IMR-90 (cell line): ENCODE measurements at regions not wholly inside any gene's neighbourhood (a gene's known extent, or its start where the extent isn't known, plus 50 kb on each side); places are given as distances from the start of the nearest gene placed in this dataset.

ENCODE experiments used
- ATAC-seq: fragments of 200-7000 bp; cut with Tn5 transposase; 2 replicates; pipeline ENCODE4 v1.9.1; 2020; ENCODE audit warnings: low read depth, mild to moderate bottlenecking, moderate library complexity
- BruUV-seq: library from RNA; stranded (reverse); fragments of 400-500 nt; replicated peaks from 2 replicates; lab custom pipeline; 2021; lab: Mats Ljungman, UMichigan
- CTCF ChIA-PET: fragments of 300-600 bp; formaldehyde crosslinking; extraction: SDS; loops from one replicate; lab custom pipeline; 2021; ENCODE audit warnings: antibody characterized with exemption; lab: Yijun Ruan, JAX
- POLR2A ChIA-PET: fragments of 300-600 bp; sonication (Branson Sonifier 250); formaldehyde crosslinking; loops from one replicate; lab custom pipeline; 2022; ENCODE audit warnings: antibody characterized with exemption; ENCODE audit not compliant: unreplicated experiment; lab: Charles Lee
- DNase-seq: peaks from one replicate; pipeline ENCODE4 v3.0.0; 2013
- H2AFZ ChIP-seq: replicated peaks from 2 replicates; pipeline ENCODE3; 2013; ENCODE audit warnings: low read length, mild to moderate bottlenecking; ENCODE audit not compliant: poor library complexity
- H2AK5ac ChIP-seq: 2 replicates; pipeline ENCODE4 v1.6.1; 2013; ENCODE audit warnings: low read depth, low read length, inconsistent platforms
- H2AK9ac ChIP-seq: replicated peaks from 2 replicates; pipeline ENCODE3; 2013; ENCODE audit warnings: mild to moderate bottlenecking, low read depth, low read length, moderate library complexity; ENCODE audit not compliant: poor library complexity
- H2BK120ac ChIP-seq: 2 replicates; pipeline ENCODE4 v1.6.1; 2013; ENCODE audit warnings: low read depth, low read length, inconsistent platforms
- H2BK15ac ChIP-seq: 3 replicates; pipeline ENCODE4 v1.6.1; 2013; ENCODE audit warnings: low read depth, low read length, inconsistent platforms
- H2BK20ac ChIP-seq: 2 replicates; pipeline ENCODE4 v1.6.1; 2013; ENCODE audit warnings: low read depth, mild to moderate bottlenecking, inconsistent platforms, low read length, moderate library complexity
- H2BK5ac ChIP-seq: 2 replicates; pipeline ENCODE4 v1.6.1; 2013; ENCODE audit warnings: mild to moderate bottlenecking, low read depth, low read length, inconsistent platforms; ENCODE audit not compliant: poor library complexity, severe bottlenecking
- H3K14ac ChIP-seq: replicated peaks from 2 replicates; pipeline ENCODE4 v1.6.1; 2013; ENCODE audit warnings: low read depth, low read length, inconsistent platforms
- H3K18ac ChIP-seq: 2 replicates; pipeline ENCODE4 v1.6.1; 2013; ENCODE audit warnings: low read depth, low read length, control low read depth
- H3K23ac ChIP-seq: 2 replicates; pipeline ENCODE4 v1.6.1; 2013; ENCODE audit warnings: low read depth, low read length, inconsistent platforms
- H3K27ac ChIP-seq: 2 replicates; pipeline ENCODE4 v1.5.1; 2013; ENCODE audit warnings: mild to moderate bottlenecking, control low read depth, low read length; ENCODE audit not compliant: insufficient read depth
- H3K27me3 ChIP-seq: 2 replicates; pipeline ENCODE4 v1.6.1; 2013; ENCODE audit warnings: low read length; ENCODE audit not compliant: control insufficient read depth, insufficient read depth
- H3K36me3 ChIP-seq: 2 replicates; pipeline ENCODE4 v1.6.1; 2013; ENCODE audit warnings: low read length, mixed read lengths; ENCODE audit not compliant: control insufficient read depth, insufficient read depth
- H3K4ac ChIP-seq: 2 replicates; pipeline ENCODE4 v1.6.1; 2013; ENCODE audit warnings: low read depth, low read length, inconsistent platforms
- H3K4me1 ChIP-seq: 2 replicates; pipeline ENCODE4 v1.6.1; 2013; ENCODE audit warnings: low read length, mixed read lengths; ENCODE audit not compliant: control insufficient read depth, insufficient read depth
- H3K4me2 ChIP-seq: 2 replicates; pipeline ENCODE4 v1.6.1; 2013; ENCODE audit warnings: low read depth, mild to moderate bottlenecking, control low read depth, low read length, moderate library complexity
- H3K4me3 ChIP-seq: 2 replicates; pipeline ENCODE4 v1.5.1; 2013; ENCODE audit warnings: low read depth, mild to moderate bottlenecking, control low read depth, low read length, moderate library complexity; ENCODE audit not compliant: insufficient read depth
- H3K56ac ChIP-seq: 2 replicates; pipeline ENCODE4 v1.6.1; 2013; ENCODE audit warnings: low read length, inconsistent platforms; ENCODE audit not compliant: insufficient read depth; ENCODE audit errors: extremely low read depth
- H3K79me1 ChIP-seq, 2 experiments: 2 replicates each; pipeline ENCODE4 v1.6.1; 2013; ENCODE audit warnings: low read length in 2 of 2, inconsistent platforms in 1 of 2, low read depth in 1 of 2
- H3K9ac ChIP-seq: 2 replicates; pipeline ENCODE4 v1.6.1; 2013; ENCODE audit warnings: low read depth, low read length, control low read depth
- H3K9me1 ChIP-seq: 2 replicates; pipeline ENCODE4 v1.6.1; 2013; ENCODE audit warnings: low read length, inconsistent platforms; ENCODE audit not compliant: insufficient read depth
- H3K9me3 ChIP-seq: 2 replicates; pipeline ENCODE4 v1.6.1; 2013; ENCODE audit warnings: low read length; ENCODE audit not compliant: control insufficient read depth, insufficient read depth
- H4K20me1 ChIP-seq: 2 replicates; pipeline ENCODE4 v1.6.1; 2013; ENCODE audit warnings: low read length, inconsistent platforms; ENCODE audit not compliant: insufficient read depth
- H4K5ac ChIP-seq: 2 replicates; pipeline ENCODE4 v1.6.1; 2013; ENCODE audit warnings: mild to moderate bottlenecking, low read depth, low read length, control low read depth
- H4K8ac ChIP-seq, 2 experiments: 2 replicates each; pipeline ENCODE4 v1.6.1; 2013; ENCODE audit warnings: low read depth in 2 of 2, low read length in 2 of 2, control low read depth in 1 of 2, inconsistent platforms in 1 of 2
- H4K91ac ChIP-seq: 2 replicates; pipeline ENCODE4 v1.6.1; 2013; ENCODE audit warnings: low read depth, low read length, inconsistent platforms; ENCODE audit not compliant: insufficient read depth
- BHLHE40 ChIP-seq: fragments of 150-350 bp; IDR thresholded peaks from 2 replicates; pipeline ENCODE4 v1.6.1; 2016; ENCODE audit warnings: mild to moderate bottlenecking, low read depth, low read length
- CEBPB ChIP-seq: IDR thresholded peaks from 2 replicates; pipeline ENCODE4 v1.6.1; 2012; ENCODE audit warnings: low read depth, low read length, improper control_type of control experiment
- MAFK ChIP-seq: IDR thresholded peaks from 2 replicates; pipeline ENCODE4 v1.6.1; 2012; ENCODE audit warnings: low read depth, low read length, improper control_type of control experiment
- SMC3 ChIP-seq: fragments of 150-350 bp; IDR thresholded peaks from 2 replicates; pipeline ENCODE4 v1.6.1; 2016; ENCODE audit warnings: low read depth, mild to moderate bottlenecking, antibody characterized with exemption, low read length, moderate library complexity
- WGBS, 2 experiments: methylation state at CpG; one replicate each; pipeline versions ENCODE4 v1.1.5 to v1.1.7; 2013; ENCODE audit warnings: missing lambda C conversion rate in 2 of 2; ENCODE audit not compliant: insufficient read length in 1 of 2; ENCODE audit errors: extremely low coverage in 2 of 2; 5-methylcytosine and 5-hydroxymethylcytosine counted together
- dilution Hi-C: fragments of 300-500 bp; cut with HindIII; formaldehyde crosslinking; loops from one replicate; pipeline ENCODE4 v1.14.3; 2018; ENCODE audit warnings: low sequenced_read_pairs; ENCODE audit not compliant: unreplicated experiment
- in situ Hi-C: fragments of 300-500 bp; cut with MboI; formaldehyde crosslinking; loops from 3 replicates; pipeline ENCODE4 v1.14.3; 2019; ENCODE audit warnings: low sequenced_read_pairs, inconsistent platforms, mixed read lengths
- intact Hi-C: fragments of 100-400 bp; cut with micrococcal nuclease; formaldehyde crosslinking; loops from 2 replicates; pipeline ENCODE4 v1.10.0; 2022
- TF ChIP-seq, protein P1 (sequence below): fragments of 150-350 bp; IDR thresholded peaks from 2 replicates; pipeline ENCODE4 v1.6.1; 2017; ENCODE audit warnings: mild to moderate bottlenecking, antibody characterized with exemption, low read length, low read depth
- TF ChIP-seq, protein P2 (sequence below): conservative IDR thresholded peaks from 2 replicates; pipeline ENCODE4 v1.5.1; 2012; ENCODE audit warnings: mild to moderate bottlenecking, low read depth, low read length, improper control_type of control experiment

- Histone ChIP-seq H3K4me3 (no peak overlapping the region), H4K8ac (no peak overlapping the region), H3K4me1 (no peaks in the 10 kb centered on the region), H3K18ac (no peak overlapping the region), H4K91ac (no peak overlapping the region), H2AK5ac (no peak overlapping the region), H2AFZ (no peak overlapping the region), H3K27ac (no peak overlapping the region), H2BK15ac (no peak overlapping the region), H4K20me1 (no peaks in the 10 kb centered on the region), H3K56ac (no peak overlapping the region), H3K36me3 (no peaks in the 10 kb centered on the region), H3K27me3 (peaks cover 4% of the 10 kb centered on the region; the same call in 1 of the 2 replicates), H2BK20ac (no peak overlapping the region), H4K5ac (no peak overlapping the region), H2BK120ac (no peak overlapping the region), H3K4ac (no peak overlapping the region), H3K14ac (no peak overlapping the region), H2AK9ac (no peak overlapping the region), H3K79me1 (no peaks in the 10 kb centered on the region), H3K23ac (no peak overlapping the region), H3K9me3 (no peaks in the 10 kb centered on the region), H3K9ac (no peak overlapping the region), H2BK5ac (no peak overlapping the region), H3K9me1 (no peaks in the 10 kb centered on the region), H3K4me2 (no peak overlapping the region)
- no peak for ATAC-seq
- no peak for TF ChIP-seq BHLHE40
- no peak for TF ChIP-seq SMC3
- TF ChIP-seq, protein P1, sequence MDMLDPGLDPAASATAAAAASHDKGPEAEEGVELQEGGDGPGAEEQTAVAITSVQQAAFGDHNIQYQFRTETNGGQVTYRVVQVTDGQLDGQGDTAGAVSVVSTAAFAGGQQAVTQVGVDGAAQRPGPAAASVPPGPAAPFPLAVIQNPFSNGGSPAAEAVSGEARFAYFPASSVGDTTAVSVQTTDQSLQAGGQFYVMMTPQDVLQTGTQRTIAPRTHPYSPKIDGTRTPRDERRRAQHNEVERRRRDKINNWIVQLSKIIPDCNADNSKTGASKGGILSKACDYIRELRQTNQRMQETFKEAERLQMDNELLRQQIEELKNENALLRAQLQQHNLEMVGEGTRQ = no peak
- TF ChIP-seq CEBPB = no peak
- TF ChIP-seq, protein P2, sequence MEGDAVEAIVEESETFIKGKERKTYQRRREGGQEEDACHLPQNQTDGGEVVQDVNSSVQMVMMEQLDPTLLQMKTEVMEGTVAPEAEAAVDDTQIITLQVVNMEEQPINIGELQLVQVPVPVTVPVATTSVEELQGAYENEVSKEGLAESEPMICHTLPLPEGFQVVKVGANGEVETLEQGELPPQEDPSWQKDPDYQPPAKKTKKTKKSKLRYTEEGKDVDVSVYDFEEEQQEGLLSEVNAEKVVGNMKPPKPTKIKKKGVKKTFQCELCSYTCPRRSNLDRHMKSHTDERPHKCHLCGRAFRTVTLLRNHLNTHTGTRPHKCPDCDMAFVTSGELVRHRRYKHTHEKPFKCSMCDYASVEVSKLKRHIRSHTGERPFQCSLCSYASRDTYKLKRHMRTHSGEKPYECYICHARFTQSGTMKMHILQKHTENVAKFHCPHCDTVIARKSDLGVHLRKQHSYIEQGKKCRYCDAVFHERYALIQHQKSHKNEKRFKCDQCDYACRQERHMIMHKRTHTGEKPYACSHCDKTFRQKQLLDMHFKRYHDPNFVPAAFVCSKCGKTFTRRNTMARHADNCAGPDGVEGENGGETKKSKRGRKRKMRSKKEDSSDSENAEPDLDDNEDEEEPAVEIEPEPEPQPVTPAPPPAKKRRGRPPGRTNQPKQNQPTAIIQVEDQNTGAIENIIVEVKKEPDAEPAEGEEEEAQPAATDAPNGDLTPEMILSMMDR = no peak
- TF ChIP-seq MAFK = no peak
- no CpG with 5 or more reads among the region's 2 CpGs for WGBS, 2 experiments
- BruUV-seq = no TSS peak
- dilution Hi-C loops = no loop called here
- intact Hi-C loops = no loop called here
- CTCF ChIA-PET = interaction anchor here (0.6 kb wide), 1 partner anchor 40 kb away, joined by 3 read pairs; no protein-coding TSS in a partner anchor
- no peak for DNase-seq
- in situ Hi-C loops = no loop called here
- POLR2A ChIA-PET = no interaction called here
Observed at GRCh38 chr22:22820626-22821025, 67.0 kb upstream of the IGLL5 start.
